ENCODE measurements at regions not wholly inside any gene's neighbourhood (a gene's known extent, or its start where the extent isn't known, plus 50 kb on each side); places are given as distances from the start of the nearest gene placed in this dataset.

GRCh38 chr9:11779971-11780370, 913.2 kb upstream of the TYRP1 start:
- TF ChIP-seq POLR2A (IDR thresholded peaks at IDR 0.05) (no peak), EP300 (IDR thresholded peaks at IDR 0.05; ENCODE audit: low read depth) (no peak), POLR2AphosphoS5 (IDR thresholded peaks at IDR 0.05) (no peak)
- TF ChIP-seq, protein P1, sequence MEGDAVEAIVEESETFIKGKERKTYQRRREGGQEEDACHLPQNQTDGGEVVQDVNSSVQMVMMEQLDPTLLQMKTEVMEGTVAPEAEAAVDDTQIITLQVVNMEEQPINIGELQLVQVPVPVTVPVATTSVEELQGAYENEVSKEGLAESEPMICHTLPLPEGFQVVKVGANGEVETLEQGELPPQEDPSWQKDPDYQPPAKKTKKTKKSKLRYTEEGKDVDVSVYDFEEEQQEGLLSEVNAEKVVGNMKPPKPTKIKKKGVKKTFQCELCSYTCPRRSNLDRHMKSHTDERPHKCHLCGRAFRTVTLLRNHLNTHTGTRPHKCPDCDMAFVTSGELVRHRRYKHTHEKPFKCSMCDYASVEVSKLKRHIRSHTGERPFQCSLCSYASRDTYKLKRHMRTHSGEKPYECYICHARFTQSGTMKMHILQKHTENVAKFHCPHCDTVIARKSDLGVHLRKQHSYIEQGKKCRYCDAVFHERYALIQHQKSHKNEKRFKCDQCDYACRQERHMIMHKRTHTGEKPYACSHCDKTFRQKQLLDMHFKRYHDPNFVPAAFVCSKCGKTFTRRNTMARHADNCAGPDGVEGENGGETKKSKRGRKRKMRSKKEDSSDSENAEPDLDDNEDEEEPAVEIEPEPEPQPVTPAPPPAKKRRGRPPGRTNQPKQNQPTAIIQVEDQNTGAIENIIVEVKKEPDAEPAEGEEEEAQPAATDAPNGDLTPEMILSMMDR (IDR thresholded peaks at IDR 0.05) = no peak

Data from transverse colon (tissue), 4 donors.